ENCODE measurements at regions not wholly inside any gene's neighbourhood (a gene's known extent, or its start where the extent isn't known, plus 50 kb on each side); places are given as distances from the start of the nearest gene placed in this dataset.

DNA sequence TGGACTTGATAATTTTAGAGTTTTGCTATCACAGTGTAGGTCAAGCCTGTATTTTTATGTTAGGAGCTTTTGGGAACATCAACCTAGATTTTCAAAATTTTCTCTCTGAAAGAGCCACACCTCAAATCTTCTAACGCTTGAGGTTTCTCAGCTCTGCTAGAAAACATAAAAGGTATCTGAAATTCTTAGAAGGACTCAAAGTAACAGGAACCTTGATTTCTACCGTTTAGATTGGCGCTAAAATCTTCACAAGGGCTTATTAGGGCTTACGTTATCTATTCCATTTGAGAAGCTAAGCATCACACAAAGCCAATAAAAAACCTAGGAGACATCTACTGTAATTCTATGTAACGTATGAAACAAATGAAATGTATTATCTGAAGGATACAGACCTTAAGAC lies 192.4 kb downstream of the AHR start:
- no peak overlapping the region for H3K4me2 ChIP-seq (ENCODE audit: low read depth, low read length)
- intact Hi-C loops (cut with micrococcal nuclease; ENCODE audit: unreplicated experiment) = no loop called here
- no peaks in the 10 kb centered on the region for H4K20me1 ChIP-seq (ENCODE audit: insufficient read depth, low read length)
- H3K27me3 ChIP-seq (ENCODE audit: control insufficient read depth in 1 of 2, insufficient read depth in 2 of 2, low read length in 2 of 2) = no peaks in the 10 kb centered on the region
- ATAC-seq = no peak
- no TSS peak for BruUV-seq (replicated peaks)
- FAIRE-seq = no peak
- ChIA-PET POLR2A (no interaction called here), CTCF (ENCODE audit: low intra/inter-chr PET ratio, low total read pairs) (no interaction called here)
- in situ Hi-C loops (cut with HindIII; ENCODE audit: extremely low pct_ligation_motif_present, low pct_unique_long_range_greater_than_20kb) = no loop called here
- 74% methylated on average over 5 of the region's 5 CpGs for WGBS (ENCODE audit: low lambda C conversion rate)
- H2AFZ ChIP-seq (ENCODE audit: low read length) = no peak overlapping the region
- no peak overlapping the region for H3K9ac ChIP-seq (ENCODE audit: insufficient read depth, low read depth, low read length)
- H3K79me2 ChIP-seq (ENCODE audit: insufficient read depth, low read length) = no peaks in the 10 kb centered on the region
- peaks cover 29% of the 10 kb centered on the region for H3K4me1 ChIP-seq (ENCODE audit: insufficient read depth, low read length)
- DNase-seq (ENCODE audit: low spot score) = no peak
- TF ChIP-seq ZC3H13 (CRISPR knock-in tag; IDR thresholded peaks at IDR 0.05) = no peak
- no peak for TF ChIP-seq ZNF460 (CRISPR knock-in tag; IDR thresholded peaks at IDR 0.05; ENCODE audit: borderline replicate concordance)
- TF ChIP-seq, protein P1, sequence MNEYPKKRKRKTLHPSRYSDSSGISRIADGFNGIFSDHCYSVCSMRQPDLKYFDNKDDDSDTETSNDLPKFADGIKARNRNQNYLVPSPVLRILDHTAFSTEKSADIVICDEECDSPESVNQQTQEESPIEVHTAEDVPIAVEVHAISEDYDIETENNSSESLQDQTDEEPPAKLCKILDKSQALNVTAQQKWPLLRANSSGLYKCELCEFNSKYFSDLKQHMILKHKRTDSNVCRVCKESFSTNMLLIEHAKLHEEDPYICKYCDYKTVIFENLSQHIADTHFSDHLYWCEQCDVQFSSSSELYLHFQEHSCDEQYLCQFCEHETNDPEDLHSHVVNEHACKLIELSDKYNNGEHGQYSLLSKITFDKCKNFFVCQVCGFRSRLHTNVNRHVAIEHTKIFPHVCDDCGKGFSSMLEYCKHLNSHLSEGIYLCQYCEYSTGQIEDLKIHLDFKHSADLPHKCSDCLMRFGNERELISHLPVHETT (CRISPR knock-in tag; conservative IDR thresholded peaks at IDR 0.05) = no peak
- TF ChIP-seq, protein P2, sequence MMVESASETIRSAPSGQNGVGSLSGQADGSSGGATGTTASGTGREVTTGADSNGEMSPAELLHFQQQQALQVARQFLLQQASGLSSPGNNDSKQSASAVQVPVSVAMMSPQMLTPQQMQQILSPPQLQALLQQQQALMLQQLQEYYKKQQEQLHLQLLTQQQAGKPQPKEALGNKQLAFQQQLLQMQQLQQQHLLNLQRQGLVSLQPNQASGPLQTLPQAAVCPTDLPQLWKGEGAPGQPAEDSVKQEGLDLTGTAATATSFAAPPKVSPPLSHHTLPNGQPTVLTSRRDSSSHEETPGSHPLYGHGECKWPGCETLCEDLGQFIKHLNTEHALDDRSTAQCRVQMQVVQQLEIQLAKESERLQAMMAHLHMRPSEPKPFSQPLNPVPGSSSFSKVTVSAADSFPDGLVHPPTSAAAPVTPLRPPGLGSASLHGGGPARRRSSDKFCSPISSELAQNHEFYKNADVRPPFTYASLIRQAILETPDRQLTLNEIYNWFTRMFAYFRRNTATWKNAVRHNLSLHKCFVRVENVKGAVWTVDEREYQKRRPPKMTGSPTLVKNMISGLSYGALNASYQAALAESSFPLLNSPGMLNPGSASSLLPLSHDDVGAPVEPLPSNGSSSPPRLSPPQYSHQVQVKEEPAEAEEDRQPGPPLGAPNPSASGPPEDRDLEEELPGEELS (CRISPR knock-in tag; IDR thresholded peaks at IDR 0.05) = no peak
- TF ChIP-seq, protein P3, sequence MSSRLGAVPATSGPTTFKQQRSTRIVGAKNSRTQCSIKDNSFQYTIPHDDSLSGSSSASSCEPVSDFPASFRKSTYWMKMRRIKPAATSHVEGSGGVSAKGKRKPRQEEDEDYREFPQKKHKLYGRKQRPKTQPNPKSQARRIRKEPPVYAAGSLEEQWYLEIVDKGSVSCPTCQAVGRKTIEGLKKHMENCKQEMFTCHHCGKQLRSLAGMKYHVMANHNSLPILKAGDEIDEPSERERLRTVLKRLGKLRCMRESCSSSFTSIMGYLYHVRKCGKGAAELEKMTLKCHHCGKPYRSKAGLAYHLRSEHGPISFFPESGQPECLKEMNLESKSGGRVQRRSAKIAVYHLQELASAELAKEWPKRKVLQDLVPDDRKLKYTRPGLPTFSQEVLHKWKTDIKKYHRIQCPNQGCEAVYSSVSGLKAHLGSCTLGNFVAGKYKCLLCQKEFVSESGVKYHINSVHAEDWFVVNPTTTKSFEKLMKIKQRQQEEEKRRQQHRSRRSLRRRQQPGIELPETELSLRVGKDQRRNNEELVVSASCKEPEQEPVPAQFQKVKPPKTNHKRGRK (CRISPR knock-in tag; IDR thresholded peaks at IDR 0.05) = no peak
- no peak for TF ChIP-seq EZH2 (conservative IDR thresholded peaks at IDR 0.05; ENCODE audit: low read depth, low read length)
- no peak for TF ChIP-seq SIN3A (IDR thresholded peaks at IDR 0.05; ENCODE audit: borderline replicate concordance, low read depth, low read length)
- no peak for TF ChIP-seq SMYD3 (CRISPR knock-in tag; IDR thresholded peaks at IDR 0.05)
- TF ChIP-seq, protein P4, sequence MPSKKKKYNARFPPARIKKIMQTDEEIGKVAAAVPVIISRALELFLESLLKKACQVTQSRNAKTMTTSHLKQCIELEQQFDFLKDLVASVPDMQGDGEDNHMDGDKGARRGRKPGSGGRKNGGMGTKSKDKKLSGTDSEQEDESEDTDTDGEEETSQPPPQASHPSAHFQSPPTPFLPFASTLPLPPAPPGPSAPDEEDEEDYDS (CRISPR knock-in tag; IDR thresholded peaks at IDR 0.05) = no peak
- no peak for TF ChIP-seq ZFP36L1 (CRISPR knock-in tag; IDR thresholded peaks at IDR 0.05)
- TF ChIP-seq ZKSCAN8 (CRISPR knock-in tag; IDR thresholded peaks at IDR 0.05; ENCODE audit: borderline replicate concordance) = no peak
- no peak for TF ChIP-seq CBX5 (CRISPR knock-in tag; IDR thresholded peaks at IDR 0.05; ENCODE audit: borderline replicate concordance)
- TF ChIP-seq SRY (CRISPR knock-in tag; IDR thresholded peaks at IDR 0.05) = no peak
- no peaks in the 10 kb centered on the region for H3K36me3 ChIP-seq (replicated peaks in 1 of 2; ENCODE audit: control insufficient read depth in 1 of 2, insufficient read depth in 2 of 2, low read length in 2 of 2)
- no peak overlapping the region for H3K27ac ChIP-seq (ENCODE audit: extremely low read length, insufficient read depth, low read length)
- no peak overlapping the region for H3K4me3 ChIP-seq (replicated peaks in 1 of 3; ENCODE audit: insufficient read depth in 1 of 3, low read depth in 2 of 3, low read length in 3 of 3)
- no peaks in the 10 kb centered on the region for H3K9me3 ChIP-seq (ENCODE audit: low read length)

Measured in HepG2 (cell line).